Endometrium (tissue), 2 donors: ENCODE measurements at regions not wholly inside any gene's neighbourhood (a gene's known extent, or its start where the extent isn't known, plus 50 kb on each side); places are given as distances from the start of the nearest gene placed in this dataset.
"Not testable (repeated sequence)": the region's sequence is repeated elsewhere in the genome, so short reads cannot be mapped to it uniquely, and the experiment has no call there.

Source experiments
- FAIRE-seq: peaks from 2 replicates; lab custom pipeline; 2012; peaks lifted over from hg19 to GRCh38; lab: Jason Lieb, UNC
- donor health status: control.
- donor health status: control.

DNA sequence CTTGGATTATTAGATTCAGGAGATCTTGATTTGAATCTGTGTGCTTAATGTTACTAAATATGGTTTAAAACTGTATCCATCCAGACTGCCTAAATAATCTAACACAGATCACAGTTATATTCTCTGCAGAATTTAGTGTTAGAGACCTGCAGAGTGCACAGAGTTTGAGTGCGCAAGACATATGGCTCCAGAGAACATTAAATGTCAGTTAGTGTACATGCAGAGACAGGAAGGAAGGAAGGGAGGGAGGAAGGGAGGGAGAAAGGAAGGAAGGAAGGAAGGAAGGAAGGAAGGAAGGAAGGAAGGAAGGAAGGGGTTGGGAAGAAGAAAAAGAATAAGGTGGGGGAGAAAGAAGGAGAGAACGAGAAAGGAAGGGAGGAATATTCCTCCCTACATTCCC, 210.0 kb upstream of the COX7C start:
- no peak for FAIRE-seq

DNA sequence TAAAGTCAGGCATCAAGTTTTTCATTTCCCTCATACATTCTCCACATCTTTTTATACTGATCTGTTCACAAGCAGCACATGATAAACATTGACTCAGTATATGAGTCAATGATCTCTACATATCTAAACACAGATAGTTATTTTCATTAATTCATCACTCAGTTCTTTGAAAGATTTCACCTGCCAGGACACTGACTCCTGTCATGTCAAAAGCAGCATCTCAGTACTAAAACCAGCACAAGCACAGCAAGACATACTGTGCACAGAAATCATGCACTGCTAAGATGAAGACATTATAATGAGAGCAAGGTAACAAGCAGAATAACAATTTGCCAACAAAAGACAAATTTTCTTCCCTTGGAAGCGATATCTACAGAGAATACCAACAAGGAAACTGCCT, 206.1 kb upstream of the COX7C start:
- FAIRE-seq: no peak

DNA sequence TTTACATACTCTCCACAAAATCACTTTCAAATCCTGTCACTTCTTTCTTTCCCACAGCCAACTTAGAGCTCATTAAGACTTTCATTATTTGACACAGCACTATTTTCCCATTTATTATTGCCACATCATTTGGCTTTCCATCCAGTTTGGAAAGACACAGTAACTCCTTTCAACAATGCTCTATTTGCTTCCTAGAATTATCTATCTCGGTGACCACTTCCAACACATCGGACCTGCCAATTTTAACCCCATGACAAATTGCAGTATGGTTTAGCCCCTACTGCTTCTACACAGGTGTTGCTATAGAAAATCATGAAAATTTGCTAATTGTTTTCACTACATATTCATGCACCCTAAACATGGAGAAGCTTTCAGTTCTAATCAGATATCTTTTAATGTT, 190.6 kb upstream of the COX7C start:
- FAIRE-seq: no peak

DNA sequence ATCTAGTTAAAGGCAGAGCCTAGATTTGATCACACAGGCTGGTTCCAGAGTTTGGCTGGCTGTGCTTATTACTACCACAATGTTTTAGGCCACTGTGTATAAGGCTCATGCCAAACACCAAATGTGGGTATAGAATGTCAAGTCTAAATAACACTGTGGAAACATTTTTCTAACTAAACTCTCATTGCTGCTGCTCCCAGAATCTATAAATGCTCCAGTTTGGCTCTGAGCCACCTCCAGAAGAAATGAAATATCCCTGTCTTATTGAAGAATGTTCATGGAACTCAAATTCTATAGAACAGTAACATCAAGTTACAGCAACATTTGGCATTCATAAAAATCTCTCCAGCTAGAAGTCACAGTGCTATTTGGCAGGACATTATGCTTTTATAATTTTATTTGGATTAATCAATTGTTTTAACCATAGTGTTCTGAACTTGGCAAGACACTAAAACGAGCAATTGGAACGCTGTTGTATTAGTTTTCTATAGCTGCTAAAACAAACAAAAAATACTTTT, 178.1 kb upstream of the COX7C start:
- no peak for FAIRE-seq

DNA sequence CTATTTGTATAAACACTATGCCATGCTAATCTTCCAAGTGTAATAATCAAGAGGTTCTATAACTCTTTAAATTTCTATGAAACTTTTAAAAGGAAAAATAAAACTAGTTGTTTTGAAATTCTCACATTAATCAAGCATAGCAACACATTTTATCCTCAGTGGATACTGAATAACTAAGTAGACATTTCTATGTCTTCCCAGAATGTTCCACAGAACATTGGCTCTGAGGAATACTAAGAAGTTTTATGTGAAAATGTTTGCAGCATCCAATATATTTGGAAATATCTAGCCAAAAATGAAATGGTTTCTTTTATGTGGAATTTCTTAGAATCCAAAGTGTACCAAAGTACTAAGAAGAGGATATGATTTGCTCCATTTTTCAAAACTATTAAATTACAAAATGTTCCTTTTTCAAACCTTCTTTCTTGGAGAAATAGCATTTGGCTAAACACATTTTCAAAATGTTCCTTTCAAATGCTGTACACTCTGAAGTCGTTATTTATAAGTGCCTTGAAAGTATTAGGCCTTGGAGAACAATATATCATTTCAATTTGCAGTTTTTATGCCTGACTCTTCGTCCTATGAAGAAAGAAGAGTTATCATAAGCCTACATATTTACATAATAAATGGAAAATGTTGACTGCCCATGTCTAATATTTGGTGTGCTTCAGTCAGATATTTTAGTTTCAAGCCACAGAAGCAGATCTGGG, 175.6 kb upstream of the COX7C start:
- no peak for FAIRE-seq

DNA sequence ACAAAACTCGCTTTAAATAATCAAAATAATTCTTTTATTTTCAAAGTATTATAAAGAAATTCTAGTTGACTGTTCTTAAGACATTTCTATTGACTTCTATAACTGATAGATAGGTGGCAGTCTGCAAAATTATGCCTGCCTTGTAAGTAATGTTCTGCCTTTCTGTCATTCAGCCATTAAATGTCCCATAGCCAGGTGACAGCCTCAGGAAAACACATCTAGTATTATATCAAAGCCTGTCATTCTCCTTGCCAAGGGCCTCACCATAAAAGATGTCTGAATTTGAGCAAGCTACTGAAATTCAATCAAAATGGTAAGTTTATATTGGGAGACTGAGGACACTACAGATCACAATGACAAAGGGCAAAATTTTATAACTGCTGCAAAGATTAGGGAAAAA, 170.4 kb upstream of the COX7C start:
- no peak for FAIRE-seq

DNA sequence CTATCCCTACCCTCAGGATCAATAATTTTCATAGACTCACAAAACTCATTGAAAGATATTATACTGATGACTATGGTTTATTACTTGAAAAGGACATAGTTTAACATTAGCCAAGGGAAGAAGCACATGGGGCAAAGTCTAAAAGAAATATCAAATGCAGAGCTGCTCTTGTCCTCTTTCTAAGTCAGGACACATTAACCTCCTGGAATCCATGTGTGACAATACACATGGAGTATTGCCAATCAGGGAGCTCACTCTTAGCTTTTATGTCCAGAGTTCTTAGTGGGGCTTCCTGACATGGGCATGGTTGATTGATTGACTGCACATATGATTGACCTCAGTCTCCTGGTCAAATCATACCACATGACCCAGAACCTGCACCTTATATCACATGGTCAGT, 165.5 kb upstream of the COX7C start:
- no peak for FAIRE-seq

DNA sequence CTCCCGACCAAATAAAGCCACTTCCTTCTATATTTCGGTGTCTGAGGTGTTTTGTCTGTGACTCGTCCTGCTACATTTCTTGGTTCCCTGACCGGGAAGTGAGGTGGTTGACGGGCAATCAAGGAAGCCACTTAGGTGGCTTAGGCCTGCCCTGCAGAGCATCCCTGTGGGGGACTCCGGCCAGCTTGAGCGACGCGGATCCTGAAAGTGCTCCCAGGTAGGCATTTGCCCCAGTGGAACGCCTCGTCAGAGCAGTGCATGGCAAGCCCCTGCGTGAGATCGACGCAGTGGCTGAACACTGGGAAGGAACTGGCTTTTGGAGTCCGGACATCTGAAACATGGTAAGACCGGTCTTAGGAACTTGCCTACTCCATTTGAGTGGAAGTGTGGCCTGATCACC, 157.2 kb upstream of the COX7C start:
- FAIRE-seq: no peak

DNA sequence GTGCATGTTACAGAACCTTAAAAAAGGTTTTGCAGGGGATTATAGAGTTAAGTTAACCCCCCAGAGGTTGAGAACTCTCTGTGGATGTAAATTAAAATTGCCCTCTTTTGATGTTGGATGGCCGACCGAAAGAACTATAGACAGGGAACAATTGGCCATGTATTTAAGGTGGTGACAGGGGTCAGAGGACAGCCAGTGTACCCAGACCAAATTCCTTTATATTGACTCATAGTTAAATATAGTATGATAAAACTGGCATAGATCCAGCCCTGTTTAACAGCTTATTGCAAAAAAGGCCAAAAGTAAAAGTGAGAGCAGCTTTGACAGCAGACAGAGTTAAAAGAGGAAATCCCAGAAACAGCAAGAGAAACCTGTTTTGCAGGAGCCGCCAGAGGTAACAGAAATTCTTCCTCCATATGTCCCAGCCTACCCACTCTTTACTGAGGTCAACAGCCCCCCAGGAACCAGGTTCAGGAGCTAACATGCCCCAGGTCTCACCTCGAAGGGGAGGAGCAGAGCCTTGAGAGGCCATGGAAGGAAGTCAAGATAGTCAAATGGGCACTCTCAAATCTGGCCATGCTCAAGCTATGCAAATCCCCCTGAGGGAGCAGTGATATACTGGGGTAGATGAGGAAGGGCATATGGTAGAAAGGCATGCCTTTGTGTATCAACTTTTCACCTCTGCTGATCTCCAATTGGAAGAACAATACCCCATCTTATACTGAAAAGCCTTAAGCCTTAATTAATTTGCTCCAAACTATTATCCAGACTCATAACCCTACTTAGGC, 156.4 kb upstream of the COX7C start:
- peak; percentile 23 for FAIRE-seq

DNA sequence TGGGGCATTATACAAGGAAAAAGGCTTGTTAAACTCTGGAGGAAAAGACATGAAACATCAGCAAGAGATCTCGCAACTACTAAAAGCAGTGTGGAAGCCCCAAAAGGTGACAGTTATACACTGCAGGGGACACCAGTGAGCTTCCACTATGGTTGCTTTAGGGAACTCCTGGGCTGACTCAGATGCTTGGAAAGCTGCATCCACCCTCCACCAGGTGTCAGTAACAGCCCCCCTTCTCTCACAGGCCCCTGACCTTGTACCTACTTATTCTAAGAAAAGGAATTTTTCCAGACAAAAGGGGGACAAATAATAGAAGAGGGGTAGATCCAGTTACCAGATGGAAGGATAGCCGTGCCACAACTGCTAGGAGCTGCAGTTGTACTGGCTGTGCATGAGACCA, 154.4 kb upstream of the COX7C start:
- FAIRE-seq: no peak

DNA sequence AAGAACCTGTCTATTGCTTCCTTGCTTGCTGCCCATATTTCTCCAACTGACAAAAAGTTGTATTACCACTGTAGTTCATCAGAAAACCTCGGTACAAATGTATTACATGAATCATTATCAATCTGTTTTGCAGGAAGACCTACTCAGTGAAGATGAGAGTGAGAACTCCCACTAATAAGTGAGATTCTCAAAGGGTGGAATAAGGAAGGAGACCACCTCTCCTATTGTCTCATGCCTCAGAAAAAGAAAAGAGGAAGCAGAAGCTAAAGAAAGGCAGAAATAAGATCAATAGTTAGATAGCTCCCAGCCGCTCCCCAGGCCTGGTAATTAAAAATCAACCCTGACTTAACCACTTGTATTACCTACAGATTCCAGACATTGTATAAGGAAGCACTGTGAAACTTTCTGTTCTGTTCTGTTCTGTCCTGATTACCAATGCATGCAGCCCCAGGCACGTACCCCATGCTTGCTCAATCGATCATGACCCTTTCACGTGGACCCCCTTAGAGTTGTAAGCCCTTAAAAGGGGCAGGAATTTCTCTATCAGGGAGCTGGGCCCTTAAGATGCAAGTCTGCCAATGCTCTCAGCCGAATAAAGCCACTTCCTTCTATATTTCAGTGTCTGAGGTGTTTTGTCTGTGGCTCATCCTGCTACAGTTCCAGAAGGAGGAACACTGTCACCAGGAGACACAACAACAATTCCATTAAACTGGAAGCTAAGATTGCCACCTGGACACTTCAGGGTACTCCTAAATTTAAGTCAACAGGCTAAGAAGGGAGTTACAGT, 152.5 kb upstream of the COX7C start:
- FAIRE-seq: no peak

DNA sequence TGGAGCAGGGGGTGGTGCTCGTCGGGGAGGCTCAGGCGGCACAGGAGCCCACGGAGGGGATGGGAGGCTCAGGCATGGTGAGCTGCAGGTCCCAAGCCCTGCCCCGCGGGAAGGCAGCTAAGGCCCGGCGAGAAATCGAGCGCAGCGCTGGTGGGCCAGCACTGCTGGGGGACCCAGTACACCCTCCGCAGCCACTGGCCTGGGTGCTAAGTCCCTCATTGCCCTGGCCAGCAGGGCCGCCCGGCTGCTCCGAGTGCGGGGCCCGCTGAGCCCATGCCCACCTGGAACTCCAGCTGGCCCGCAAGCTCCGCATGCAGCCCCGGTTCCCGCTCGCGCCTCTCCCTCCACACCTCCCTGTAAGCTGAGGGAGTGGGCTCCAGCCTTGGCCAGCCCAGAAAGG, 151.0 kb upstream of the COX7C start:
- FAIRE-seq: not testable (repeated sequence)

DNA sequence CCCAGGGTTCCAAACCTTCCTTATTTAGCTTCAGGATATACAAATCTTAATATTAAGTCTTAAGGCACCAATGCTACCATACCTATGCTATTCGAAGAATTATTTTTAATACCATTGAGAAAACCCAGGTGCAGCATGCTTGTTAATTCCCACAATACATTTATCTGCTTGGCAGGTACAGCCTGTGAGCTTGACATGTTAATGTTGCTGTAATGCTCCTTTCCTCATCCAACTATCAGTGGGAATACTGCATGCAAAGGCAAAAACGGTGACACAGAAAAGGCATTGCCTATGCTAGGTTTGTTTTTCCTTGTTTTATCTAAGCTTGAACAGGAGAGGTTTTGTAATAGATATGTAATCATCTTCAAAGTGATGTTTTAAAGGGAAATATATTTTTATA, 135.7 kb upstream of the COX7C start:
- no peak for FAIRE-seq

DNA sequence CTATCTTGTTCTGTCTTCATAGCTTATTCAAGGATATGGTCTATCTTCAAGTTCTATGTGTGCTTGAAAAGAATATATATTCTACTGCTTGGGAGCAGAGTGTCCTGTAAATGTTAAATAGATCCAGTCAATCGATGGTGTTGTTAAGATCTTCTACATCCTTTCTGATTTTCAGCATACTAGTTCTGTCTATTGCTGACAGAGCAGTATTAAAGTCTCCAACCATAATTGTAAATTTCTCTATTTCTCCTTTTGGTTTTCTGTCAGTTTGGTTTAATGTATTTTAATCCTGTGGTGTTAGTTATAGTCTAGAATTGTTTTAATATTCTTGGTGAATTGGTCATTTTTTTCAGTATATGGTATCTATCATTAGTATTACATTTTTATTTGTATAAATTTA, 124.0 kb upstream of the COX7C start:
- no peak for FAIRE-seq

DNA sequence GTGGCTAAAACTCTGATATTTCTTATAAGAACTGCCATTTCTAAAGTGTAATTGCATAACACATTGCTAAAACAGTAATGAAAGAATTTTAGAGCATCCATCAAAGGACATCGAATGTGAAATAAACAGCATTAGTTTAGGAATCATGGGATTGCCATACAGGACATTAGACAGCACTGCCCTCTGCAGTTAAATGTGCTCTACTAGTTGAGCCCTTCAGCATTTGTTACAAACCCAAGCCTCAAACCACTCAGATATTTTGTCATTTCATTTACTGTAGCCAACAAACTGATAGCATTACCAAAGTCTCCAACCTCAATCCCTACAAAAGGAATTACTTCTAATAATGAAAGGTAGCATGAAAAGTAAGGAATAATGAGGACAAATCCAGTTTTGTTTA, 116.8 kb upstream of the COX7C start:
- FAIRE-seq: no peak

DNA sequence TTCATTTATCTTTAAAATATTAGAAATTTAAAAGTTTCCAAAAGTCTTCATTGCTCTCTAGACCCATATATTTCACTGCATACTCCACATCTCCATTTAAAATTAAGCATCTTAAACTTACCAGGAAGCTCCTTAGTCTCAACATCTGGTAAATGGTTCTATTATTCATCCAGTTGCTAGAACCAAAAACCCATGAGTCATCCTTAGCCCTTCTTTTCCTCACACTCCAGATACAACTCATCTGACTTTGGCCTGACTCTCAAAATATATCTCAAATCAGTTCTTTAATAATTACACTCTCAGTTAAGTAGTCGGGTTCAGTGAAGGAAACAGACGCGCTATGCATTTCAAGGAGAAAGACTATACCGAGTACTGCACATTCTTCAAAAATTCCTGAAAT, 110.2 kb upstream of the COX7C start:
- FAIRE-seq: no peak

DNA sequence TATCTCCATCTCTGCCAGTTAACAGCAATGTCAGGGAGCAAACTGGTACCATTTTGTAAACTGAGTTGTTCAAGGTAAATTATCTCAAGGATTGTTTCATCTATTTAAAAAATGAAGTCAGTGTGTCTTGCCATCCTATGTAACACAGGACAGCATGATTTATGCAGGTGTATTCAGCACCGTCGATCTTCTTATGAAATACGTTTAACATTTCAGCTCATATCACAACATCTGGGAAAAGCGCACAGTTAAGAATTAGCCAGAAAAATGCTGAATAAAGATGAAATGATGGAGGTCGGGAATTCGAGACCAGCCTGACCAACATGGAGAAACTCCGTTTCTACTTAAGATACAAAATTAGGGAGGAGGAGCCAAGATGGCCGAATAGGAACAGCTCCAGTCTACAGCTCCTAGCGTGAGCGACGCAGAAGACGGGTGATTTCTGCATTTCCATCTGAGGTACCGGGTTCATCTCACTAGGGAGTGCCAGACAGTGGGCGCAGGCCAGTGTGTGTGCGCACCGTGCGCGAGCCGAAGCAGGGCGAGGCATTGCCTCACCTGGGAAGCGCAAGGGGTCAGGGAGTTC, 107.3 kb upstream of the COX7C start:
- FAIRE-seq: not testable (repeated sequence)

DNA sequence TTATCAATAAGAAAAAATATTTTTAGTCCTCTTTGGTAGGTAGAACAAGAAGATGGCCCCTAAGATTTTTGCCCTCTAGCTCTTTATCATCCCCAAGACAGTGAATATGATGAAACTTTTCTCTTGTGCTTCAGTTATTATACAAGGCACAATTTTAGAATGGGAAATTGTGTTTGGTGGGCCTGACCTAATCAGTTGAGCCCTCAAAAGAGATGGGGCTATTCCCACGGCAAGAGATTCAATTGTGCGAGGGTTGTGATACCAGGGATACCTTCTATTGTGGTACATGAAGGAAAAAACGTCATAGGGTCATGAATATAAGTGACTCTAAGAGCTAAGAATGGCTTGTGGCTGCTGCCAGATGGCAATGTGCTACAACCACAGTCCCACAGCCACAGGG, 94.0 kb upstream of the COX7C start:
- no peak for FAIRE-seq

DNA sequence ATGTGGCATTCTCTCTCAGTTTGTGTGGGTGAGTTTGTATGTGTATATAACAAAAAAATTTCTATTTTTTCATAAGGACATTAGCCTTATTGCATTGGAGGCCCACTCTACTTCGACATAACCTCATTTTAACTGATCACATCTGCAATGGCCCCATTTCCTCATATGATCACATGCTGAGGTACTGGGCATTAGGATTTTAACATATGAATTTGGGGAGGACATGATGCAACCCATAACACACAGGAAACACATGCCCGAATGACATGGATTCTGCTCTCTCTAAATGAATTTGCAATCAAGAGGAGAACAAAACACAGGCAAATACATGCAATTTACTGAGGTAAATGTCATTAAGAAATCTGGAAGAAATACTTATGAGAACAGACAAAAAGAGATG, 92.1 kb upstream of the COX7C start:
- no peak for FAIRE-seq

DNA sequence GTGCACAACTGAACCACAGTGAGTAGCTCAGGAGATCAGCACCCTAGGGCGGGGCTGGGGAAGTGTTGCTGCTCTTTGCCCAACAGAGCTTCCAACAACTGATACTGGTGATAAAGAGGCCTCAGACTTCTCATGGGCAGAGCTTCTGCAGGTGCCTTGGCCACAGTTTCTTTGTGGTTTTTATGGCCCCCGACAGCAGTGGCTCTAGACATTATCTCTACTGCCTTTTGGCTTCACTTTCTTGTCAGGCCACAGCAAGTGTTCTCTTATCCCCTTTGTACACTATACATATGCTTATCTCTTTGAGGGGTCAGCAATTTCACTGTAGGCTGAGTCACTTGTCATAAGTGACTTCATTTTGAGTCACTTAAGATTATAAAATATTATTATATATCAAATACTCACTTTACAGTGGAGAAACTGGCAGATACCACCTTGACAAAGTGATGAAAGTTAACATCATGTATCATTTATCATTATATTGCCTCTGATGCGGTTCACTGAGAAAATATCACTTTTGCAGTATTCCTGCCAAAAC, 90.9 kb upstream of the COX7C start:
- FAIRE-seq: no peak

DNA sequence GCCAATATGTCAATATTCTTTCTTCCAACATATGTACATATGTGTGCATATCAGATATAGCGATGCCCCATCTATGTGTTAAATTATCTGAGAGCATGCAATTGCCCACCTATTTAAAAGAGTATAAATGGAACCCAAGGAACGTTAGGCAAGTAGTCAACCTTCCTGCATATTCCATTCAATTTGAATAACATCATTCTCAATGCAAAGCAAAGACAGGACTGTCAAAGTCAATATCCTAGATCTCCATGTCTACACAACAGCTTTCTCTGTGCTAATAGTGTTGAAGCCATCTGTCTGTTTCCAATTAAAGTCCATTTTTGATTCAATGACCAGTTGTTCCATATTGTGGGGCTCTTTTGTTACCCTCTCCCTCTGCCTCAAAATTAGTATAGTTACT, 85.3 kb upstream of the COX7C start:
- FAIRE-seq: no peak

DNA sequence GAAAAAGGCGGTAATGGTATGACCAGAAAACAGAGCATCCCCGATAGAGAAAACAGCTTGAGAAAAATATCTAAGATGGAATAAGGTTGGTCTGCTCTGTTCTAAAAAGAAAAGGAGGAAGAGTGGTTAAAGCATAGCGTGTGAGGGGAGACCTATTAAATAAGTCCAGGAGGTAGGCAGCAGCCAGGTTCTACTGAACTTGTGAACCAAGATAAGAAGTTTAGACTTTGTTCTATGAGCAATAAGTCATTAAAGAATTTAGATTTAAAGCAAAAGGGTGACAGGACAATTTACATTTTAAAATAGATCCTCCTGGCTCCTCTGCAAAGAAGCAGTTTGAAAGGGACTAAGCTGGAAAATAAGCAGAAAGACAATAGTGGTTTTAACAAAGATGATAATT, 81.3 kb upstream of the COX7C start:
- FAIRE-seq: no peak
